AG08395 (cell line): ENCODE measurements at regions not wholly inside any gene's neighbourhood (a gene's known extent, or its start where the extent isn't known, plus 50 kb on each side); places are given as distances from the start of the nearest gene placed in this dataset.

ENCODE experiments used
- DNase-seq: peaks from one replicate; pipeline ENCODE4 v3.0.0; 2012; ENCODE audit warnings: mixed read lengths, low spot score

GRCh38 chr15:31275331-31276262 is 51.0 kb upstream of the KLF13 start:
- DNase-seq: no peak

GRCh38 chr15:31276596-31277298 is 49.9 kb upstream of the KLF13 start:
- DNase-seq: no peak
